Loucy (cell line): ENCODE measurements at regions not wholly inside any gene's neighbourhood (a gene's known extent, or its start where the extent isn't known, plus 50 kb on each side); places are given as distances from the start of the nearest gene placed in this dataset.

ENCODE experiments used
- EZH2phosphoT487 ChIP-seq: fragments of 200-600 bp; IDR thresholded peaks from 2 replicates; pipeline ENCODE4 v1.6.1; 2018; ENCODE audit warnings: antibody characterized with exemption, mild to moderate bottlenecking, moderate library complexity, borderline replicate concordance
- TF ChIP-seq, protein P1 (sequence below): fragments of 200-600 bp; sonication (generic); conservative IDR thresholded peaks from 2 replicates; pipeline ENCODE4 v1.5.1; 2014; ENCODE audit warnings: mild to moderate bottlenecking, antibody characterized with exemption, low read length

DNA sequence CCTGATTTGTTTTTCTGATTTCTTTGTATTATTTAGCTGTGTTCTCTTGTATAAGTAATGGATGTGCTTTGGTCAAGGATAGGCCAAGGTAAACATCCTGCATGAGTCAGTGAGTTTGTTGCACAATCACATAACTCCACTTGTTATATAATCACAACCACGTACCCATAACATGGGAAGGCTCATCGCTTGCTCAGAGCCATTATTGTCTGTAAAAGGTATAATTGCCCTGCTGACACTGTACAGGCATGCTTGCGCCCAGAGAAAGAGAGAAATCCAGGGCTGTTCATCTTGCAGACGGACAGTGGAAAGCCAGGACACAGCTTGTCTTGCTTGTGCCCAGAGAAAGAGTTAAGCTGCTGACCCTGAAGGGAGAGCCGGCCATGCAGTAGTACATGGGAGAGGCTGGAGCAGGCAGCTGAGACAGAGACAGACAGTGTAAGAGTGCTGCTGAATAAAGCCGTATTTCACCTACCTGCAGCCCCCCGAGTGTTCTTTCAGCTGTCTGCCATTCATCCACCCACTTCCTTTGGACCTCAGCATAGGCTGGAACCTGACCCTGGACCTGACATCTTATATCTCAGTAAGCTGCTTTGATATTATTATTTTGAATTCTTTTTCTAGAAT lies 174.7 kb upstream of the DAAM1 start:
- TF ChIP-seq, protein P1, sequence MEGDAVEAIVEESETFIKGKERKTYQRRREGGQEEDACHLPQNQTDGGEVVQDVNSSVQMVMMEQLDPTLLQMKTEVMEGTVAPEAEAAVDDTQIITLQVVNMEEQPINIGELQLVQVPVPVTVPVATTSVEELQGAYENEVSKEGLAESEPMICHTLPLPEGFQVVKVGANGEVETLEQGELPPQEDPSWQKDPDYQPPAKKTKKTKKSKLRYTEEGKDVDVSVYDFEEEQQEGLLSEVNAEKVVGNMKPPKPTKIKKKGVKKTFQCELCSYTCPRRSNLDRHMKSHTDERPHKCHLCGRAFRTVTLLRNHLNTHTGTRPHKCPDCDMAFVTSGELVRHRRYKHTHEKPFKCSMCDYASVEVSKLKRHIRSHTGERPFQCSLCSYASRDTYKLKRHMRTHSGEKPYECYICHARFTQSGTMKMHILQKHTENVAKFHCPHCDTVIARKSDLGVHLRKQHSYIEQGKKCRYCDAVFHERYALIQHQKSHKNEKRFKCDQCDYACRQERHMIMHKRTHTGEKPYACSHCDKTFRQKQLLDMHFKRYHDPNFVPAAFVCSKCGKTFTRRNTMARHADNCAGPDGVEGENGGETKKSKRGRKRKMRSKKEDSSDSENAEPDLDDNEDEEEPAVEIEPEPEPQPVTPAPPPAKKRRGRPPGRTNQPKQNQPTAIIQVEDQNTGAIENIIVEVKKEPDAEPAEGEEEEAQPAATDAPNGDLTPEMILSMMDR: no peak
- no peak for TF ChIP-seq EZH2phosphoT487
